ENCODE measurements at regions not wholly inside any gene's neighbourhood (a gene's known extent, or its start where the extent isn't known, plus 50 kb on each side); places are given as distances from the start of the nearest gene placed in this dataset.

- Histone ChIP-seq H3F3A (ENCODE audit: insufficient read depth, low read length) (no peaks in the 10 kb centered on the region), H3K27ac (ENCODE audit: low read depth, low read length, poor library complexity, severe bottlenecking) (no peak overlapping the region), H3K9me2 (ENCODE audit: low read depth, low read length) (no peaks in the 10 kb centered on the region), H3K9me3 (ENCODE audit: low read length) (no peaks in the 10 kb centered on the region), H3K4me3 (ENCODE audit: low read depth, low read length, poor library complexity, severe bottlenecking) (no peak overlapping the region), H3K4me2 (ENCODE audit: low read length) (no peak overlapping the region), H3K79me2 (ENCODE audit: insufficient read depth, low read length) (no peaks in the 10 kb centered on the region), H4K20me1 (ENCODE audit: insufficient read depth, low read length) (no peaks in the 10 kb centered on the region), H3K36me3 (ENCODE audit: insufficient read depth, low read length) (no peaks in the 10 kb centered on the region), H3K4me1 (ENCODE audit: insufficient read depth, low read length, severe bottlenecking) (no peaks in the 10 kb centered on the region), H3K9ac (ENCODE audit: low read length) (no peak overlapping the region), H3K27me3 (ENCODE audit: insufficient read depth, low read length) (no peaks in the 10 kb centered on the region), H2AFZ (ENCODE audit: low read length) (no peak overlapping the region)
- TF ChIP-seq CTCF (IDR thresholded peaks at IDR 0.05; ENCODE audit: low read length), result no peak
- no peak for TF ChIP-seq EZH2 (IDR thresholded peaks at IDR 0.05; ENCODE audit: borderline replicate concordance, low read length)
These were observed 243.6 kb downstream of the PRELID2 start for GRCh38 chr5:145591578-145591977.

DNA sequence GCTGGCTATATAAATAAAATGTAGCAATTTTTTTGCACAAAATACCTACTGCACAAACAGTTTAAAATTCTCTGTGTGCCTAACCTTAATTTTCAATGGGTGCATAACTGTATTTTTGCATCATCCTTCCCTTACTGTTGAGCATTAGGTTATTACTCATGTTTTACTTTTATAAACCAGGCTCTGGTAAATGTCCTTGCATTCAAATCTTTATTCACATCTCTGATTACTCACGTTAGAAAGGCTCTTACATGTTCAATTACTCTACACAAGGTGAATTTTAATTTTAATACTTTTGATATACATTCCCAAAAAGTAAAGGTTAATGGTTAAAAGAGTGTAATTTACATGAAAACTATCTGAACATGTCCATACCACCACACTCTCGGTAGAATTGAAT is 246.1 kb downstream of the PRELID2 start:
- Histone ChIP-seq H3K9me2 (ENCODE audit: low read depth, low read length) (no peaks in the 10 kb centered on the region), H3F3A (ENCODE audit: insufficient read depth, low read length) (no peaks in the 10 kb centered on the region), H3K36me3 (ENCODE audit: insufficient read depth, low read length) (no peaks in the 10 kb centered on the region), H3K79me2 (ENCODE audit: insufficient read depth, low read length) (no peaks in the 10 kb centered on the region), H3K9ac (ENCODE audit: low read length) (no peak overlapping the region), H4K20me1 (ENCODE audit: insufficient read depth, low read length) (no peaks in the 10 kb centered on the region), H3K27ac (ENCODE audit: low read depth, low read length, poor library complexity, severe bottlenecking) (no peak overlapping the region), H3K4me3 (ENCODE audit: low read depth, low read length, poor library complexity, severe bottlenecking) (no peak overlapping the region), H2AFZ (ENCODE audit: low read length) (no peak overlapping the region), H3K9me3 (ENCODE audit: low read length) (no peaks in the 10 kb centered on the region), H3K4me1 (ENCODE audit: insufficient read depth, low read length, severe bottlenecking) (no peaks in the 10 kb centered on the region), H3K4me2 (ENCODE audit: low read length) (no peak overlapping the region), H3K27me3 (ENCODE audit: insufficient read depth, low read length) (no peaks in the 10 kb centered on the region)
- TF ChIP-seq CTCF (IDR thresholded peaks at IDR 0.05; ENCODE audit: low read length), result no peak
- TF ChIP-seq EZH2 (IDR thresholded peaks at IDR 0.05; ENCODE audit: borderline replicate concordance, low read length), result no peak

DNA sequence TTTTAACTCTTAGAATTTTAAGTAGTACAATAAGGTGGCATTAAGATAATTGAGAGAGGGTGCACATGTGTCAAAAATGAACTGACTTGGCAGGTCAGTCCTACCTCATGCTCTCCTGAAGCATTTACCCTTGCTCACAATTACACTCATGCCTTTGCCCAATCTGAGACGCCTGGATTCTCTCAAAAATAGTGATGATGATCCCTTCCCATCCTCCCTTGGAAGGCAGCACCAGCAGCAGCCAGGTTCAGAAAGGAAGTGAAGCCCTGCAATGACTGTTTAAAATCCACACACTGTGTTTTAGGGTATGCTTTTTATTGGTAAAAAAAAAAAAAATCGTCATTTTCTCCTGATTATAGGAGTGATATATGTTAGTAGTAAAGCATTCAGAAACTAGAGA is 246.6 kb downstream of the PRELID2 start:
- H3K4me3 ChIP-seq (ENCODE audit: low read depth, low read length, poor library complexity, severe bottlenecking), result no peak overlapping the region
- H3K27me3 ChIP-seq (ENCODE audit: insufficient read depth, low read length), result no peaks in the 10 kb centered on the region
- no peak for TF ChIP-seq CTCF (IDR thresholded peaks at IDR 0.05; ENCODE audit: low read length)
- TF ChIP-seq EZH2 (IDR thresholded peaks at IDR 0.05; ENCODE audit: borderline replicate concordance, low read length), result no peak
- no peaks in the 10 kb centered on the region for H3K9me2 ChIP-seq (ENCODE audit: low read depth, low read length)
- H3K9ac ChIP-seq (ENCODE audit: low read length), result no peak overlapping the region
- H3K4me2 ChIP-seq (ENCODE audit: low read length), result no peak overlapping the region
- no peaks in the 10 kb centered on the region for H3K79me2 ChIP-seq (ENCODE audit: insufficient read depth, low read length)
- H4K20me1 ChIP-seq (ENCODE audit: insufficient read depth, low read length), result no peaks in the 10 kb centered on the region
- no peaks in the 10 kb centered on the region for H3K4me1 ChIP-seq (ENCODE audit: insufficient read depth, low read length, severe bottlenecking)
- H3K9me3 ChIP-seq (ENCODE audit: low read length), result no peaks in the 10 kb centered on the region
- no peaks in the 10 kb centered on the region for H3F3A ChIP-seq (ENCODE audit: insufficient read depth, low read length)
- no peaks in the 10 kb centered on the region for H3K36me3 ChIP-seq (ENCODE audit: insufficient read depth, low read length)
- no peak overlapping the region for H3K27ac ChIP-seq (ENCODE audit: low read depth, low read length, poor library complexity, severe bottlenecking)
- no peak overlapping the region for H2AFZ ChIP-seq (ENCODE audit: low read length)

All from OCI-LY1 (cell line).